Retinal pigment epithelial cell (primary cell): ENCODE measurements at regions not wholly inside any gene's neighbourhood (a gene's known extent, or its start where the extent isn't known, plus 50 kb on each side); places are given as distances from the start of the nearest gene placed in this dataset.

Source experiments
- DNase-seq: peaks from one replicate; pipeline ENCODE4 v3.0.0-alpha.2; 2010; ENCODE audit warnings: low read depth
- H3K4me3 ChIP-seq: 2 replicates; pipeline ENCODE4 v1.5.1; 2011; ENCODE audit warnings: mild to moderate bottlenecking, low read length, control low read depth, moderate library complexity
- TF ChIP-seq, protein P1 (sequence below): conservative IDR thresholded peaks from 2 replicates; pipeline ENCODE4 v1.5.1; 2011; ENCODE audit warnings: low read depth, low read length, control low read depth, inconsistent platforms

DNA sequence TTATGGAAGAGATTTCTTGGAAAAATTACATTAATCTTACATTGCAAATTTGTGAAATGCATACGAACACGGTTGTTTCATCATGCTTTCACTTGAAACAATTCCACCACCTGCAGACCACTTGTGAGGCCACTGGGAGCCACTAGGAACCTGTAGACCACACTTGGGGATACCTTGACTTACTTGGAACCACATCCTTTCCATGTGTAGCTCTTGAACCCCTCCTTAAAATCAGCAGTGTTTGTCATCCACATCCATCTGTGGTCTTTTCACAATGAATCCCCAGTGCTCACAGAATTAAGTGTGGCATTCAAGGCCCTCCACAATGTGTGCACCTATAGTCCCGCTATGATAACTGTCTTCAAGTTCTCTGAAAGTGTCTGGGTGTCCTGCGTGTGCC, 350.9 kb downstream of the MYCN start:
- no peak overlapping the region for H3K4me3 ChIP-seq
- DNase-seq, result no peak
- TF ChIP-seq, protein P1, sequence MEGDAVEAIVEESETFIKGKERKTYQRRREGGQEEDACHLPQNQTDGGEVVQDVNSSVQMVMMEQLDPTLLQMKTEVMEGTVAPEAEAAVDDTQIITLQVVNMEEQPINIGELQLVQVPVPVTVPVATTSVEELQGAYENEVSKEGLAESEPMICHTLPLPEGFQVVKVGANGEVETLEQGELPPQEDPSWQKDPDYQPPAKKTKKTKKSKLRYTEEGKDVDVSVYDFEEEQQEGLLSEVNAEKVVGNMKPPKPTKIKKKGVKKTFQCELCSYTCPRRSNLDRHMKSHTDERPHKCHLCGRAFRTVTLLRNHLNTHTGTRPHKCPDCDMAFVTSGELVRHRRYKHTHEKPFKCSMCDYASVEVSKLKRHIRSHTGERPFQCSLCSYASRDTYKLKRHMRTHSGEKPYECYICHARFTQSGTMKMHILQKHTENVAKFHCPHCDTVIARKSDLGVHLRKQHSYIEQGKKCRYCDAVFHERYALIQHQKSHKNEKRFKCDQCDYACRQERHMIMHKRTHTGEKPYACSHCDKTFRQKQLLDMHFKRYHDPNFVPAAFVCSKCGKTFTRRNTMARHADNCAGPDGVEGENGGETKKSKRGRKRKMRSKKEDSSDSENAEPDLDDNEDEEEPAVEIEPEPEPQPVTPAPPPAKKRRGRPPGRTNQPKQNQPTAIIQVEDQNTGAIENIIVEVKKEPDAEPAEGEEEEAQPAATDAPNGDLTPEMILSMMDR, result no peak

DNA sequence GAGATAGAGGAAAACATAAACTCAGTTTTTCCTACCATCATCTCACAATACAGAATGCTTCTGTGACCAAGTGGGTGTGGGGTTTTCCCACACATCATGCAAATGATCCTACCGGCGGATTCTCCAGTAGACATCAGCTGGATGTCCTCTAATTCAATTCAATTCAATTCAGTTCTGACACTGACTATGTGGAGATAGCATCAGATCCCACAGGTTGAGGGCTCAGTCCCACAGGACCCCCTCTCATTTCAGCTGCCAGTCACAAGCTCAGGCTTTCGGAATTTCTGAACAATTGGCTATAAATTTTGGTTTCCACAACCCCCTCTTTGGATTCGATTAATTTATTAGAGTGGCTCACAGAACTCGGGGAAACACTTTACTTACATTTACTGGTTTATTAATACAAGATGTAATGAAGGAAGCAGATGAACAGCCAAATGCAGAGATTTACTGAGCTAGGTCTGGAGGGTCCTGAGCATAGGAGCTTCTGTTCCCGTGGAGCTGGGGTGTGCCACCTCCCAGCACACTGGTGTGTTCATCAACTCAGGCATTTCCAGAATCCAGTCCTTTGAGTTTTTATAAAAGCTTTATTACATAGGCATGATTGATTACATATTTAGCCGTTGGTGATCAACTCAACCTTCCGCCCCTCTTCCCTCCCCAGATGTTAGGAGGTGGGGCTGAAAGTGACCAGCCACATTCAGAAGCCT, 350.1 kb downstream of the MYCN start:
- H3K4me3 ChIP-seq, result no peak overlapping the region
- TF ChIP-seq, protein P1, result no peak
- DNase-seq, result no peak

DNA sequence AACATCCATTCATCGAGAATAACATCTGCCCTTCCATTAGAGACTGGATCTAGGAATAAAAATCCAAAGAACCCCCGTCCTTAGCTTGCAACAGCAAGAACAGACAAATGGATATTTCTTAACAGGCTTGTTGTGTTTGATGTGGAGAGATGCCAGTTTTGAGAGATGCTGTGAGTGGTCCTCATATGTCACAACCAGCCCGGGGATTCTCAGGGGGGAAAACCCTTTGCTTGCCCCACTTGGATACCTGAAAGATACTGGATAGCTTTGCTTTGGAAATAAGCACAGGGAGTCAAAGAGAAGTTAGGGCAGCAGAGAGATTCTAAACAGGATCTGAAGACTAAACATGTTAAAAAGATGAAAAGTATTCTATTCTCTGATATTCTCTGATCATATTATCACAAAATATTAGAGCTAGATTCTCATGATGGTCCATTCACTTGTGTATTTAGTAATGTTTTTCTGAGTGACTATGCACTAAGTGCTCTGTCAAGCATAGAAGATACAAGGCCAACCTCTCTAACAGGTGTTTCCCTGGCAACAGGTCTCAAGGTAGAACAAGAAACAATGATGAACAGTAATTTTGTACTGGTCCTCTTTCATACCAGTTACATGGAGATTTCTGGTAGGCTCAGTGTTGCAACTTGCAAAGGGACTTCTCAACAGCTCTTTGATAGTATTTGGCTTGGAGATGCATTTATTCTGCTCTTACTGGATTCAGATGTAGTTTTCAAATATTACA, 348.2 kb downstream of the MYCN start:
- no peak for DNase-seq
- no peak overlapping the region for H3K4me3 ChIP-seq
- TF ChIP-seq, protein P1, result no peak

DNA sequence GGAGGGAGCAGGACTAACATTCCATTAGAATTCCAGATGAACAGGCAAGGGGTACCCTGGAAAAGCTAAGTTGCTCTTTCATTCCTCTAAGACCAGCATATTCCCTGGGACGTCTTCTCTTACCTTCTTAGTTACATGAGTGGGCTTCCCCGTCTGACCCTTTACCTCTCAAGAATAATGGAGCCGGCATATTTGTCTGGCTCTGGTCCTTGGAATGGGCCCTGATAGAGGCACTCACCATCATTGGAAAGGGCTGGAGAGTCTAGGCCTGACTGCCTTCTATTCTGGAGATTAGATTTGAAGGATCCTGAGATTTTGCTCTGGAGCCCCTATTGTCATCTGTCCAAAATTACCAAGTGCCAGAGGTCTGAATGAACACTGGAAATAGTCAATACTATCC, 347.5 kb downstream of the MYCN start:
- no peak overlapping the region for H3K4me3 ChIP-seq
- TF ChIP-seq, protein P1, result no peak

DNA sequence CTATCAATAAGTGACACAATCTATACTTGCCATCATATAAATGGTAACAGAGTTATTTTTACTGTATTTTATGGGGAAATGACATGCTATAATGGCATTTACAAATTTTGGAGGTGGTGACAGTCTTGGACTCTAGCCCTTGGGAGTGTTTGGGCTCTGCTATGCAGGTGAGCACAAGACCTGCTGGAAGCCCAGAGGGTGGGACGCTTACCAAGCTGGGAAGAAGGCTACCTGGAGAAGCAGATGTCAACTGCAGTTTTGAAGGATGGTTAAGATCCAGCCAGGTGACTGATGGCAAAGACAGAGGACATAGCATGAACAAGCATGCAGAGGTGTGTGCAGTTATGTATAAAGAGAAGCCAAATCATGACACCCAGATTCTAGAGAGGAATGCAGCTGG, 346.9 kb downstream of the MYCN start:
- no peak overlapping the region for H3K4me3 ChIP-seq
- no peak for DNase-seq
- TF ChIP-seq, protein P1, result no peak

More for the DNA sequence above, 347.5 kb downstream of the MYCN start:
- no peak for DNase-seq

DNA sequence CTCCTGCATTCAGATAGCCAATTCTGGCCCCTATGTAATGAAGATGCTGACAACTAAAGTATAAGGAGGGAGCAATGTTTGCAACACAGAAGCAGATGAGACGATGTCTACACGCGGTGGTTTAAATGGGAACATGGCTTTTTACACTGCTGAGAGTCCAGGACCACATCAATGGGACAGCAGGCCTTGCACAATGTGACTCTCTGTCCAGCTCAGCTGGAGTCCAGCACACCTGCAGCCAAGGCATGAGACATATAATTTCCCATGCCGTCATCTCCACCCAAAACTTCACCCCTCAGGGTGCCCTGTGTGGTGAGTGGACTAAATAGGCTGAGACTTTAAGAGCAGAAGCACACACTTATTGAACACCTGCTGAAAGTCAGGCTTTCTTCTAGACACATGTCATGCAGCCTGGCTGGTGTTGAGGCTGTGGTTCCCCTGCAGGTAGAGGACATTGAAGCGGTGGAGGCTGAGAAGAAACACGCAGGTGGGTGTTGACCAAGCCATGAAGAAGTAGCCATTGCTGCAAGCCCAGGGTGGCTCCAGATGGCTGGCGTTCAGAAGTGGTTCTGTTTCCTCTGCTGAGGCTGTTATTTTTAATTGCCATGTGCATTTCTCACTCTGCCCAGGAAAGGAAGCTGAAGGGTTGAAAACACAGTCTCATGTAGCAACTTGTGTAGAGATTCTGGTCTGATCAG, 345.6 kb downstream of the MYCN start:
- no peak for DNase-seq
- TF ChIP-seq, protein P1, result no peak
- no peak overlapping the region for H3K4me3 ChIP-seq
